ENCODE measurements at regions not wholly inside any gene's neighbourhood (a gene's known extent, or its start where the extent isn't known, plus 50 kb on each side); places are given as distances from the start of the nearest gene placed in this dataset.
"Not testable (repeated sequence)": the region's sequence is repeated elsewhere in the genome, so short reads cannot be mapped to it uniquely, and the experiment has no call there.

GRCh38 chr12:105483691-105484090 lies 153.2 kb downstream of the C12orf75 start:
- DNase-seq, result no peak

DNA sequence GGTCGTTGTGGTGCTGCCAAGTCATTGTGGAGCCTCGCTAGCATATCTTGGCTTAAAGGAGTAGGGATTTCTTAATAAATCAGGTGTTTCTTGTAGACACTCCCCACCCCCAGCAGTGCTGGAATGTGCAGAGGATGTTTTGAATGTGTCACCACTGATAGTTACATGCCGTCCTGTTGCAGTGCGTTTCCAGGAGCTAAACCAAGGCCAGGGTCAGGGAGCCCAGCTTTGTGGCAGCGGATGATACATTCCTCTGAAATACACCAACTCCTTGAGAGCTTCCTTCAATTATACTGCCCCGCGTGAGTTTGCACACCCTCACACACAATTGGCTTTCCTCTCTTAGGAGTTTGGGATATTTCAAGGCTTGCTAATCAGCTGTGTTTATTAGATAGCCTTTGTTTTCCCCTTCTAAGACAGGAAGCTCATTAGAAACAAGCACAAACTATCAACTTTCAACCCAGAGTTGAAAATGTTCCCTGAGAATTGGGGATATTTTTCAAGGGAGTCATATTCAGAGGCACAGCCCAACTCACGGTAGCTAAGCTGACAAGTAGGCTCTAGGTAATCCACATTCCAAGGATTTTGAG lies 154.9 kb downstream of the C12orf75 start:
- DNase-seq, result no peak

DNA sequence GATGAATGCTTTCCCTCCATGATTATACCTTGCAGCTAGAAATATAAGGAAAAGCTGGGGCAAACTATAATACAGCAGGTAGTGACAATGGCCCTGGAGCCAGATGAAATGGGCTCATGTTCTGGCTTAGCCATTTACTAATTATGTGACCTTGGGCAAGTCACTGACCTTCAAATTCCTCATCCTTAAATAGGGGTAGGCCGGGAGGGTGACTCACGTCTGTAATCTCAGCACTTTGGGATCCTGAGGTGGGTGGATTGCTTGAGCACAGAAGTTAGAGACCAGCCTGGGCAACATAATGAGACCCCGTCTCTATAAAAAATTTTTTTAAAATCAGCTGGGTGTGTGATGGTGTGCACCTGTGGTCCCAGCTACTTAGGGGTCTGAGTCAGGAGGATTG lies 155.4 kb downstream of the C12orf75 start:
- DNase-seq, result no peak

DNA sequence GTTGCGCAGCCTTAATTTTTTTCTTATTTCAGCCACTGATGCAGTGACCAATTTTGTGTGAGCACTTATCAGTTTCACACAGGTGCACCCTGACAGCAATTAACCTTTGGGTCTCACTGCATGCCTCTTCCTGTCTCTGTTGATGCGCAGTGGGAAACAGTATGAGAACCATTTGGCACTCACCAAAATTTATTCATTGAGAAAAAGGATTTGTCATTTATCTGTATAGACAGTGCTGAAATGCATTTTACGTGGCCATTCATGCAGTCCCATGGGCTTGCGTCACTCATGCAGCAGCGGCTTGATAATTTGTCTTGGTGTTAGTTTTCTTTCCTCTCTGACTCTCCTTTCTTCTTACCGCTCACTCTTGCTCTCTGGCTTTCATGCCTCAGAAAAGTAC lies 157.5 kb downstream of the C12orf75 start:
- no peak for DNase-seq

- DNase-seq, result no peak
Measured at GRCh38 chr12:105492591-105493545, 162.4 kb downstream of the C12orf75 start.

- DNase-seq, result no peak
Measured at GRCh38 chr12:105499205-105499604, 168.7 kb downstream of the C12orf75 start.

DNA sequence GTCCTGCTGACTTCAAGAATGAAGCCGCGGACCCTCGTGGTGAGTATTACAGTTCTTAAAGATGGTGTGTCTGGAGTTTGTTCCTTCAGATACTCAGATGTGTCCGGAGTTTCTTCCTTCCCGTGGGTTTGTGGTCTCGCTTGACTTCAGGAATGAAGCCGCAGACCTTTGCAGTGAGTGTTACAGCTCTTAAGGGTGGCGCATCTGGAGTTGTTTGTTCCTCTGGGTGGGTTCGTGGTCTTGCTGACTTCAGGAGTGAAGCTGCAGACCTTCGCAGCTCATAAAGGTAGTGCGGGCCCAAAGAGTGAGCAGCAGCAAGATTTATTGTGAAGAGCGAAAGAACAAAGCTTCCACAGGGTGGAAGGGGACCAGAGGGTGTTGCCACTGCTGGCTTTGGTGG lies 170.2 kb downstream of the C12orf75 start:
- not testable (repeated sequence) for DNase-seq

GRCh38 chr12:105502426-105502930 lies 172.0 kb downstream of the C12orf75 start:
- no peak for DNase-seq

GRCh38 chr12:105503619-105504018 lies 173.1 kb downstream of the C12orf75 start:
- DNase-seq, result no peak

GRCh38 chr12:105504286-105504685 lies 173.8 kb downstream of the C12orf75 start:
- no peak for DNase-seq

DNA sequence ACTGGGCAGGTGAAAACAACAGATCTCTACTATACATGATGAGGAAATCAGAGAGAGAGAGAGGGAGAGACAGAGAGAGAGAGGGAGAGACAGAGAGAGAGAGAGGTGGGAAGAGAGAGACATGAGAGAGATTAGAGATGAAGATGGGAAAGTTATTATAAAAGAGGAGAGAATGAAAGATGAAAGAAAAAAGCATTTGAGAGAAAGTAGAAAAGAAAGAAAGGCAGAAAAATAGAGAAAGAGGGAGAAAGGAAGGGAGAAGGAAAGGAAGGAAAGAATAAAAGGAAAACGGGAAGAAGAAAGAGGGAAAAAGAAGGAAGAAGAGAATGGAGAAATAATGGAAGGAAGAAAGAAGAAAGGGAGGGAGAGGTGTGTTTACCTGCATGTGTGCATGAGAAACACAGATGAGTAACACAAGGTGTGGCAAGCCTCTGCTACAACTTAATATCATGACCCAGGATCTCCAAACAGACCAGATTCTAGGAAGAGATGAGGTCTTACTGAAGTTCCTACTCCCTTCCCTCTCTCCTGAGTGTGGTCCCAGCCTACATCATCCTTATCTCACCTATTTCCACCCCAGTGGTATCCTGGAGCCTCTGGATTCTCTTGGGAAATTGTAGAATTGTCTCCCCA lies 176.3 kb downstream of the C12orf75 start:
- DNase-seq, result no peak

GRCh38 chr12:105507311-105508038 lies 177.0 kb downstream of the C12orf75 start:
- no peak for DNase-seq

- no peak for DNase-seq
Measured at GRCh38 chr12:105508096-105508495, 177.6 kb downstream of the C12orf75 start.

DNA sequence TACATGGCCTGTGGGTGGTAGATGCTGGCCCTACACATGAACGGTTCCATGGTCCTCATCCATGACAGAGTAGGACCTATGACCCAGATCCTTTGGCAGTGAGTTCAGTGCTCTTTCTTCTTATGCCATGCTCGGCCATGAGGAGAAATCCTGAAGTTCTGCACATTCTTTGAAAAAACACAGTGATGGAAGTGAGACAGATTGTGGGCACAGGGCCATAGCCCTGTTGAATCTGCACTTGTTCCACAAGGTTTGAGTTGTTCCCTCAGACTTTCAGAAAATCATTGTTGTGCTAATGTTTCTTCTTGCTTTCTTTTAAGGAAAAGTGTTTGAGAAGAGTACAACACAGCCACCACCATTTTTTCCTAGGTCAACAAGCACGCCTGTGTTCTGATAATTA lies 180.0 kb downstream of the C12orf75 start:
- no peak for DNase-seq

- DNase-seq, result not testable (repeated sequence)
Measured at GRCh38 chr12:105512861-105513260, 182.4 kb downstream of the C12orf75 start.

DNA sequence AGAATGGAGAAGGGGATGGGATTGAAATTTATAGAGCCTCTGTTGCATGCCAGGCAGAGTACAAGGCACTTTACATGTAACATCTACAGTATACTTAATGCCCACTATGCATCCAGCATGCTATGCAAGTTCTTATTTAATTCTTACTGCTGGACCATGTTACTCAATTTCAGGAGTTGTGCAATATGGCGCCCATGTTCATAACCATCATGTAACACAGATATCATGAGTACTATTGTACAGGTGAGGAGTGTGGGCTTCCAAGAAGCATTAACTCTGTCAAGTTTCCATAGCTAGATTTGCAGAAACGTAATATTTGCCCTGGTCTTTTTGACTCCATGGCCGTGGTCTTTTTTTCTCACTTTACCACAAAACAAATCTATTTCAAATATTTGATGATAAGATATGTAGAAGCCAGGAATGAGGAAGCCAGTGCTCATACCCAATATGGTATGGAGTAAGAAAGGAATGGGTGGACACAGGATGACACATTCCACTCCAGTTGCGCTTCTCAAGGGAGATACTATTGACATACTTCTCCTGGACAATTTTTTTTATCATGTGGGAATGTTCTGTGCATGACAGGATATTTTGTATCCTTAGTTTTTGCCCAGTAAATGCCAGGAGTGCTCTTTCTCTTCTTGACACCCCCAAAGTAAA lies 191.8 kb downstream of the C12orf75 start:
- DNase-seq, result no peak

- no peak for DNase-seq
Measured at GRCh38 chr12:105523164-105524057, 192.9 kb downstream of the C12orf75 start.

- no peak for DNase-seq
Measured at GRCh38 chr12:105524961-105525360, 194.5 kb downstream of the C12orf75 start.

DNA sequence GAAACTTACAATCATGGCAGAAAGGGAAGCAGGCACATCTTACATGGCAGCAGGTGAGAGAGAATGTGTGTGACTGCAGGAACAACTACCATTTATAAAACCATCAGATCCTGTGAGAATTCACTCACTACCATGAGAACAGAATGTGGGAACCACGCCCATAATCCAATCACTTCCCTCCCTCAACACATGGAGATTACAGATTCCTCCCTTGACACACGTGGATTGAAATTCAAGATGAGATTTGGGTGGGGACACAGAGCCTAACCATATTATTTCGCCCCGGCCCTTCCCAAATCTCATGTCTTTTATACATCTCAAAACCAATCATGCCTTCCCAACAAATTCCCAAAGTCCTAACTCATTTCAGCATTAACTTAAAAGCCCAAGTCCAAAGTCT lies 203.6 kb downstream of the C12orf75 start:
- DNase-seq, result no peak

DNA sequence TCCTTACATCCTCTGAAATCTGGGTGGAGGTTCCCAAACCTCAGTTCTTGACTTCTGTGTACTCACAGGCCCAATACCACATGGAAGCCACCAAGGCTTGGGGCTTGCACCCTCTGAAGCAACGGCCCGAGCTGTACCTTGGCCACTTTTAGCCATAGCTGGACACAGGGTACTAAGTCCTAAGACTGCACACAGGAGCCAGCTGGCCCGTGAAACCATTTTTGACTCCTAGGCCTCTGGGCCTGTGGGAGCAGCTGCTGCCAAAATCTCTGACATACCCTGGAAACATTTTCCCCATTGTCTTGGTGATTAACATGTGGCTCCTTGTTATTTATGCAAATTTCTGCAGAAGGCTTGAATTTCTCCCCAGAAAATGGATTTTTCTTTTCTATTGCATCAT lies 204.5 kb downstream of the C12orf75 start:
- not testable (repeated sequence) for DNase-seq

DNA sequence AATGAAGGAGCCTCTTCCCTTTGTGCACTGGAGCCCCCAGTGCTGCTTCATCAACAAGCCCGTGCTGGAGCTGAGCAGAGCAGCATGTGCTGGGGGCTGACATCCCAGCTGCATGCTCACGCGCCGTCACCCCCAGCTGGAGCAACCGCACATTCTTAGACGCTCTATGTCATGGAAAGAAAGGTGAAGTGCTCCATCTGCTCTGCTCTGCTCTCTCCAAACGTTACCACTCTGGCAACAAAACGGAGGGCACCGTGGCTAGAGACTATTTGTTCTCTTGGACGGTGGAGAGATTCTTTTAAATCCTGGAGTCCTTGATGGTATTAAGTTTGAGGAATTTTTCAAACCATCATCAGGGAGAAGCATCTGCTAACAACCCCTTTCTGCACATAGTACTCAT lies 208.4 kb downstream of the C12orf75 start:
- no peak for DNase-seq
